GM18870 (cell line): ENCODE measurements at regions not wholly inside any gene's neighbourhood (a gene's known extent, or its start where the extent isn't known, plus 50 kb on each side); places are given as distances from the start of the nearest gene placed in this dataset.

Source experiments
- ATAC-seq: cut with Tn5 transposase; IDR thresholded peaks from one replicate; pipeline ENCODE4 v1.9.1; 2021; ENCODE audit warnings: moderate library complexity; ENCODE audit not compliant: unreplicated experiment

DNA sequence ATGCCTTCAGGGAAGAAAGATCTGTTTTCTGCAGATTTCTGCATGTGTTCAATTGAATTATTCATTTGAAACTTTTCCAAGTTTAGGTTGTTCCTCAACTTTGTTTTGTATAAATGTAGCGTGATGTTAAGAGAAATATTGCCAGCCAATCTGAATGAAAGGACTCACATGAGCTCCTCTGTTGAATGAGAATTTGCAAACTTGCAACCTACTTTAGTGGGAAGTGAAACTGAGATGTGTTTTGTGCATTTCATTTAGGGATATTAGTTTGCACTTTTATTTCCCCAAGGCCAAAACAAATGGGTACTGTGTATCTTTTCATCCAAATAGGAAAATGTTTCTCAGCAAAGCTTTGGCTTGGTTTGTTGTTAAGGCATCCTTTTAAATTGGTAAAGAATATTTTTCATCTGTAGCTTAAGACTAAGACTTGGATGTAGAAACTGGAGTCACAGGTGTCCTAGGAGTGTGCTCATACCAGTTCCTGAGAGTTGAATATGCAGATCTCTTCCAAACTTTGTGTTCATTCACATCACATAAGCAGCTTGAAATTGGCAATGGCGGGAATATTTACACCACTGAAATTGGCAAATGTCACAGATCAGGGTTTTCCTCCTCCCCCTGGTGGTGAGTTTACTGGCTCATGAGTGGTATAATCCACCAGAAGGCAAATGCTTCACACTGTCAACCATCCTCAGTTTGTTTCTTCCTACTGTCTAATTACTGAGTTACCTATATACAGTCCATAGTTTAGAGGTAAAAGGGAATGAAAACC is 193.6 kb upstream of the BANK1 start:
- ATAC-seq = no peak

DNA sequence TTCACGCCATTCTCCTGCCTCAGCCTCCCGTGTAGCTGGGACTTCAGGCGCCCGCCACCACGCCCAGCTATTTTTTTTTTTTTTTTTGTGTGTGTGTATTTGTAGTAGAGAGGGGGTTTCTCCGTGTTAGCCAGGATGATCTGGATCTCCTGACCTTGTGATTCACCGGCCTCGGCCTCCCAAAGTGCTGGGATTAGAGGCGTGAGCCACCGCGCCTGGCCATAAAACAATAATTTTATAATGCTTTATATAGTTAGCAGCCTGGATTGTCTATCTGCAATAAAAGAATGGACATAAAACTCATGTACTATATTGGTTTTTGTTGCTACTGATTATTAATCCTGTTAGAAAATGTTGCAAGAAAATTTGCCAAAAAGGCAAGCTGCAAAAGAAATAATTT is 195.9 kb upstream of the BANK1 start:
- ATAC-seq = no peak

DNA sequence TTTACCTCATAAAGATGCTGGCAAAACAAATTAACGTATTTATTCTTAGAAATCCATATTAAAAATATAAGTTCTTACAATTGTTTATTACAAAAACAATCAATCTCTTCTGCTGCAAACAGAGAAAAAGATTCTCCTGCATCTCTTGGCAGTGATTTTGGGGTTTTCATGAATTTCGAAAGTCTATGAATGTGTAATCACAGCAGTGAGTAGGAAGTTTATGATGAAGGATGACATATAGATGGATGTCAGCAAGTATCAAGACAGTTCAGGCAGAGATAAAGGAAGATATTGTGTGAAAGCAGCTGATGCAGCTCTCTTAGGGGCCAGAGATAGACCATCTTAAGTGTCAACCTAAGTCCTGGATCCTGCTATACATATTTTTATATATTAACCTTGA is 196.9 kb upstream of the BANK1 start:
- no peak for ATAC-seq

DNA sequence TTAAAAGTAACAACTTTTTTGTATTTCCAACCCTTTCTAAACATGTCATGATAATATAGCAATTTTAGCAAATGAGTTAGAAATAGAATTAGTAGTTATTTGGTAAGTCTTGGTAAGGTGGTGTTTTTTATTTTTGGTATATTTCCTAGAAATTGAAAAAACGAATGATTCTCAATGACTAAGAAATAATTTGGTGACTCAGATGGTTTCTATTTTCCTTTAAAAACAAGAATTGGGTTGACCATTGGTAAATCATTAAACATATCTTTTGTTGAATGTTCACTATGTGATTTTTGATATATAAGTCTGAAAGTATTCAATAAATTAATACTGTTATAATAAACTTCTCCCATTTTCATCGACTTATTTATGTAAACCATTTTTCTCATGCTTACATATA is 206.2 kb upstream of the BANK1 start:
- ATAC-seq = no peak

DNA sequence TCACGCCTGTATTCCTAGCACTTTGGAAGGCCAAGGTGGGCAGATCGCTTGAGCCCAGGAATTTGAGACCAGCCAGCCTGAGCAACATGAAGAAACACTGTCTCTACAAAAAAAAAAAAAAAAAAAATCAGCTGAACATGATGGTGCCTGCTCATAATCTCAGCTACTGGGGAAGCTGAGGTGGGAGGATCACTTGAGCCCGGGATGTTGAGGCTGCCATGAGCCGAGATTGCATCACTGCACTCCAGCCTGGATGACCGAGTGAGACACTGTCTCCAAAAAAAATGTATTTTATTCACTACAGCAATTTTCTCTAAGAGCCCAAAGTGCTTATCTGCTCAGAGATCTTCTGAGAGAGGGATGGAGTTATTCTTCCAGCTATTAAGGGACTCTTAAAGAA is 215.8 kb upstream of the PPP3CA start:
- ATAC-seq = no peak

DNA sequence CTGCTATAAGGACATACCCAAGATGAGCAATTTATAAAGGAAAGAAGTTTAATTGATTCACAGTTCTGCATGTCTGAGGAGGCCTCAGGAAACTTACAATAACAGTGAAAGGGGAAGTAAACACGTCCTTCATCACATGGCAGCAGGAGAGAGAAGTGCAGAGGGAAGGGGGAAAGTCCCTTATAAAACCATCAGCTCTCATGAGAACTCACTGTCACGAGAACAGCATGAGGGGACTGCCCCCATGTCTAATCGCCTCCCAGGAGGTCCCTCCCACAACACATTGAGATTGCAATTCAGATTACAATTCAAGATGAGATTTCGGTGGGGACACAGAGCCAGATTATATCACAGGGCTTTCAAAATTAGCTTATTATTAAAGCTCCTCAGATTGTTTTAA is 209.5 kb upstream of the PPP3CA start:
- ATAC-seq = no peak

DNA sequence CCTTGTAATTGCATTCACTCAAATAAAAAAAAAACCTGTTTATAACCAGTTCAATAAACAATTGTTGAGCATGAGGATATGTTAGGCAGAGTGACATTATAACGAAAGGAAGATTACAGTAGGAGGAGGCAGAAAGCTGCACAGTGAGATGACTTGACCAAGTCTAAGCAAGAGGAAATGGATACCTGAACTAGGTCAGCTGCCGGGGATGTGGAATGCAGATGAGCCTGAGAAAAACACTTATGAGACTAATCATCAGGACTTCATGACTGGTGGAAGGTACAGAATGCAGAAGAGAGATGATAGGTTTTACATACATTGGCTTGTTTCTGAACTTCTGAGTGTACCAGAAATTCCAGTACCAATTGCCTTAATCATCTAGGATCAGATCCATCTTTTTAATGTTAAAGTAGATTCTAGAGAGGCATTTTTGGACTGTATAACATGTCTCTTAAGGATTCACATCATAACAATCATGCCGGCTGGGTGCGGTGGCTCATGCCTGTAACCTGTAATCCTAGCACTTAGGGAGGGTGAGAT is 208.1 kb upstream of the PPP3CA start:
- no peak for ATAC-seq

DNA sequence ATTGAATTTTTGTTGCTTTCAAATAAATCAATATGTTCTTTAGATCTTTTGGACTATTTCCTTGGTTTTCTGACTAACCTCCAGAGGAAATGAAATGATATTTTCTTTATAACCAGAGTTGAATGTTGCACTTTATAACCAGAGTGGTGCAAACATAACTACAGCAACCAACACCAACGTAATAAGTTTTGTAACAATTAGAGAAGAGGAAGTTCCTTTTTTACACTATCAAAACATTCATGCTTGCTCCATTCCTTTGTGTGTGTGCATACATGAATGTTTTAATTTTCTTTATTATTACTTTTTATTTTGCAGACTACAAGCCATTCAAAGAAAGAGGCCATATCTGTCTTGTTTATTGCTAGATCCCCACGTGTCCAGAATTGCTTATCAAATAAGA is 193.0 kb upstream of the PPP3CA start:
- ATAC-seq = no peak

DNA sequence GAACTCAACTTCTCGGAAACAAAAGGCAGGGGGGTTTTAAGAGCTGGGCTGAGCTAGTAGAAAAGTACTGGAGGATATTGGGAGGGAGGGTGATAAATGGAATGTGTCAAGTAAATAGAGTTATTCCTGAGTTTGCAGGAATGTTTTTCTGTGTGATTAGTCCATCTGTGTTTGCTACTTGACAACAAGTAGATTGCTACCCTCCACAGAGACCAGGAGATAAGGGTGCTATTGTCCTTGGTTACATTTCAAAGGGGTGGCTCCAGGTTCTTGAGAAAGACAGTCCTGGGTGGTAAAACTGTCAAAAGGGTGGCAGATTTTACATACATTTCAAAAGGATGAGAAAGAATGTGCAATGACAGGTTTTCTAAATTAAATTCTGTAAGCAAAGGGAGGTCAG is 181.2 kb upstream of the PPP3CA start:
- no peak for ATAC-seq

DNA sequence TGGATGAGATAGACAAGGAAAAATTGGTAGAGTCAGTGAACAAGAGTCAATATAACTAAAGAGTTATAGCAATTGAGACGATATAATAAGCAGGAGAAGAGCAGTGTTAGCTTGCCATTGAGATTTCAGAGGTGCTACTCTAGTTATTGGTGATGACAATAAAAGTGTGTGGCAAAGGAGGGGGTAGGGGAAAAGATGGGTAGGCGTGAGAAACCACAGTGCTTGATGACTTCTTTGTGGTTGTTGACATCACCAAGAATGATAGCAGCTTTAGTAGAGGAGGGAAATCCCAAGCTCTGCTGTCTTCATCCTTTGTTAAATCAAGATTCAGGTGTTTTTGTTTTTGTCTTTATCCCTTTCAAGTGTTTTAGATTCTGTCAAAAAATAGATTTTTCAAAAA is 179.9 kb upstream of the PPP3CA start:
- ATAC-seq = peak; percentile 99

DNA sequence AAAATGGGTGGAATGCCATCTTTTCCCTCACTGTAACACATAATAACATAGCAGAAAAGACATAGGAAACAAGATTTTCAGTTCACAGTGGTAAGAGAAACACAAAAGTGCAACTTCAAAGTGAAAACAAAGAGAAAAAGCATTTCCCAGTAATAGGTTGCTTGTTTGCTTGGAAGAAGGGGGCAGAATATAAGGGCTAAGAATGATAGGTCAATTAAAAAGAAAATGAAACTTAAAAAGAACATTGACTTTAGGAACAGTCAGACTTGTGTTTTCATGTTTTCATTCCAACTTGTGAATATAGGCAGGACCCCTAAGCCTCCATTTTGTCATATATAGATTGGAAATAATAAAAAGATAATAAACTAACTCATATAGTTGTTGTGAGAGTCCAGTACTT is 168.2 kb upstream of the PPP3CA start:
- ATAC-seq = no peak

DNA sequence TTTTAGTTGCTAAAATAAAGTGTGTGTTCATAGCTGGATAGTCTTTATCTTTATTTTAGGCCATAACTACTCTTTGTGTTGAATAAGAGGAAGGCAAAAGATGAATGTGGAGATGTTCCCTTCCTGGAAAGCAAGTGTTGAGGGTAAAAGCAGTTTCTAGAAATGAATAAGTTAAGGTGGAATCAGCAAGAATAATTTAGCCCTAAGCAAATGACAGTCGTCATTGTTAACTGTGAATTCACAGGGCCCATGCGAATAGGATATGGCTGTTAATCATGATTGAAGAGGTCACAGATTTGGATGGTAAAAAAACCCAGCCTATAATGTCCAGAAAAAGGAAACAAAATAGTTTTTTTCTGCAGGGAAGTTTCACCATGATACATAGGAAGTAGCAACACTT is 167.8 kb upstream of the PPP3CA start:
- ATAC-seq = no peak

DNA sequence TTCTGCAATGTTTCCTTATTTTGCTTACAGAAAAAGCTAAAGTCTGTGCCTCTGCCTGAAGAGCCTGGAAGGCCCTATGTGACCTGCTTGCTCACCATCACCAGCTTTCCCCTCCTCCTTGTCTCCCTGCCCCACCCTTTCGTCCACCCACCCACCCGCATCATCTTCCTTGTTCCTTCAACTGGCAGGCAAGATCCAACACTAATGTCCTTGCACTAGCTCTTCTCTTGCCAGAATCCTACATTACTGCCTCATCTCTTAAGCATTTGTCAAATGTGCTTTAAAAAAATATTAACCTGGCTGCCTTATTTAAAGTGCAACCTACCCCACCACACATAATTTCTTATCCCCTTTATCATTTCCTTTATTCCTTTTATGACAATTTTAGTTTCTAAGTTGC is 165.1 kb upstream of the PPP3CA start:
- ATAC-seq = no peak

DNA sequence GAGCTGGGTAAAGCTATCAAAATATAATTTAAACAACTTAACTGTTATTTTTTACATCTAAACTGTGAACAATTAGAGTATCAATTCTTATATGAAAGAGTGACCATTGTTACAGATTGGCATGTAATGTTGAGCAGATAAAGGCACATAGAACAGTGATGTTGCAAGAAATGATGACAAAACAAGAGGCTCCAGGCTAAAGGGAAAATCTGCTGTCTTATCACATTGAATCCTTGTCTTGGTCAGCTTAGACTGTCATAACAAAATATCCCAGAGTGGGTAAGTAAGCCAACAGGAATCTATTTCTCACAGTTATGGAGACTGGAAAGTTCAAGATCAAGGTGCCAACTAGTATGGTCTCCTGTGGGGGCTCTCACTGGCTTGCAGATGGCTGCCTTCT is 154.1 kb upstream of the PPP3CA start:
- ATAC-seq = no peak

DNA sequence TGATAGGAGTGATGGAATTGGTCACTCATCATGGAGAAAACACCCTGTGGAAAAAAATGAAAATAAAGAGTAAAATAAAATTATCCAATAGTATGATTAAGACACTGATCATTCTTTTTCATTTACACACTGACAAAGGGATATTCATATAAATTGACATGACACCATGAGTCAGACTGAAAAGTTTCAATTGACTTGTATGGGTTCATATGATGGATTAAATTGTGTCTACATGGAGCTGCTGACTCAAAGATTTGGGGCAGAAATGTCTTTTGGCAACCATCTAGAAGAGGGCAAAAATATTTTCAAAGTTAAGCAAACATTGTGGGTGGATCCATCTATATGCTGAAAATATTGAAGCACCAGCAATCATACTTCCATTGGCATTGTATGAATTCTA is 153.4 kb upstream of the PPP3CA start:
- no peak for ATAC-seq

DNA sequence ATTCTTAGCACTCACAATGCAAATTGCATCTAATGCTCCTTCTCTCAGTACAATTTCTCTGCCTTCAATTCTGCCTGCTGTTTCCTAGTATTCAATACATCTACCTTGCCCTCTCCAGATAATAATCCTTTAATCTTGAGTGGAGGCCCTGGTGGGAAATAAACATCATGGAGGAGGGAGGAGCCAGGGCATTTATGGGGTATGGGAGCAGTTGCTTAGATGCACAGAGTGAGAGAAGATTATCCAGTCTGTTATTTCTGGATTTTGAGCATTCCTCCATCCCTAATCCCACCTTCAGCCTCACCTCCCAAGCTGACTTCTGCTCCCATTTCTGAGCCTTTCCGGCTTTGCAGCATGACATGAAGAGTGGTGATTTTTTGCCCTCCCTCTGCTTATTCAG is 127.9 kb upstream of the PPP3CA start:
- ATAC-seq = no peak

DNA sequence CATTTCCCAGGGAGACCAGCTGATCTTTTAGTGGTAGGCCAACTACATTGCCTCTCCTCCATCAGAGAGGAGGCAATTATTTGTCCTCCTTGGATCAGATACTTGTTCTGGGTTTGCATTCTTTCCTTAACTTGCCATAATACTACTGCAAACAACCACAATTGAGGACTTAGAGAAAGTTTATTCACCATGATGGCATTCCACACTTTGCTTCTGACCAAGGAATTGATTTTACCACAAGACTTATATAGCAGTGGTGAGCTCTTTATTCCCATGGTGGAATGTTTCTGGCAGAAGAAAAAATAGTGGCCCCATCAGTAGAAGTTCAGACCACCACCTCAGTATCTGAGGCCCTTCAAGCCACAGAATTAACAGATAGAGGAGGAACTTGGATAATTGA is 123.9 kb upstream of the PPP3CA start:
- ATAC-seq = no peak

DNA sequence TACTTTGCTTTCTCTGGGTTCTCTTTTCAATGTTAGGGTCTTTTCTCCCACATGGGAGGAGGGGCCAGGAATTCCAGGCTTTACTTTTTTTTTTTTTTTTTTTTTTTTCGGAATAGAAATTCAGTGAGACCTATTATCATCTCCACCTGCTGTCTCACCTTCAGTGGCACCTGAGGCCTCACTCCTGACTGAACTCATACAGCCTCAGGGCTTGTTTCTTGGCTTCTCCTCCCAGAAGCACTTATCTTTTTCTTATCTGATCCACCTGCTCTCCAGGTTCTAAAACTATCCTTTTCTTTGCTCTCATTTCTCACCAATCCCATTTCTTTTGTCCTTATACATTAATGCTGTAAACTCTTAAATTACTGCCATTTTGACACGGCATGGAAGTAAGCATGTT is 117.3 kb upstream of the PPP3CA start:
- no peak for ATAC-seq

DNA sequence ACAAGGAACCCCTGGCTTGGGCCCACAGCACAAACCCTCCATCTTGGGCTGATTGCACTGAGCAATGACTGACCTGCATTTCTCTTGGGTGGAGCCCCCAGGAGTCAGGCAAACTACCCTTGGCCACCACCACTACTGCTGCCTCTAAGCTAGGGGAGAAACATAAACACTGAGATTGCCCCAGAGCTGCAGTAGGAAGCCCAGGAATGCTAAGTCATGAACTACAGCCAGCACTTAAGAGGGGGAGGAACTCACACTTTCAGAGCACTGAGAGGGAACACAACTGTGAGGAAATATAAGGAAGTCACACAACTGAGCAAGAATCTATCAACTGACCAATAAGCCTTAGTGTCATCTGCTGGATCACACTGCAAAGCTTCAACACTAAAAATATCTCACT is 111.6 kb upstream of the PPP3CA start:
- ATAC-seq = no peak

DNA sequence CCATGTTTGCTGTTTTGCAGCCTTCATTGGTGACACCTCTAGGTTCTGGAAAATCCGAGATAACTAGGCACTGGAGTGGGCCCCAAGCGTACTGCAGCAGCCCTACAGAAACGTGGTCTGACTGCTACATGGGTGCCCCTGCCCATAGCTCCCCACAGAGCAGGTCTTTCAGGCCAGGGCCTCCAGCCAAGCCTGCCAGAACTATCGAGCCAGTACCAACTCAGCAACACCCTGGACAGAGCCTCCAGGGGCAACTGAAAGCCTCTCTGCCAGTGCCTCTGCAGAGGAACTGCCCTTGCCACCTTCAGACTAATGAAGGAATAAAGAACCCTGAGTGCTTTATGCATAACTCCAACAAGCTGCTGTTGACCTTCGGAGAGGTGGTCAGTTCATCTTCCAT is 111.1 kb upstream of the PPP3CA start:
- ATAC-seq = no peak

DNA sequence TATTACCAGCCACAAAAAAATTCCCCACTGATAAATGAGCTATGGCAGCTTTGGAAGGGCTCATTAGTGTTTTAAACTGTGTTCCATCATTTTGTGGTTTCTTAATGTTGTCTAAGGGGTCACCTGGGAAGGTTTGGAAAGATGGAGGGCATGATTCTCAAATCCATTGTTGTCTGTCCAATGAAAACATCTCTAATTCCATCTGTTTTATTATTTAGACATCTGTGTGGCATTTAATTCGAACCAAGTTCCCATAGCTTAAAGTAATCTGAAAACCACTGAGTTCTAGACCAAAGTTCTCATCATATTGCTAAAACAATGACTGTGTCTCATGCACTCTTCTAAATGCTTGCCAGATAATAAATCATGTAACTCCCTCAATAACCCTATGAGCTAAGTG is 103.8 kb upstream of the PPP3CA start:
- no peak for ATAC-seq

DNA sequence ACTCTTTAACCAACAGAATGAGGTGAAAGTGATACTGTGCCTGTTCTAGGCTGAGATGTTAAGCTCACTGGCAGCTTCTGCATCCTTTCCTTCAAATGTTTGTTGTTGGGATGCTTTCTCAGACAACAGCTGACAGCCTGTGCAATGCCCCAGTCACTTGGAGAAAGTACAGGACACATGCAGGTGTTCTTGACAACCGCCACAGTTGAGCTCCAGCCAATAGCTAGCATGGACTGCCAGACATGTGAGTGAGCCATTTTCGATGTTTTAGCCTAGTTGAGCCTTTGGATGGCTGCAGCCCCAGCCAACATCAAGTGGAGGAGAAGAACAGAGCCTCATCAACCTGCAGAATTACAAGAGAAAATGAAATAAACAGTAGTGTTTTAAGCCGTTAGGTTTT is 94.1 kb upstream of the PPP3CA start:
- ATAC-seq = no peak

DNA sequence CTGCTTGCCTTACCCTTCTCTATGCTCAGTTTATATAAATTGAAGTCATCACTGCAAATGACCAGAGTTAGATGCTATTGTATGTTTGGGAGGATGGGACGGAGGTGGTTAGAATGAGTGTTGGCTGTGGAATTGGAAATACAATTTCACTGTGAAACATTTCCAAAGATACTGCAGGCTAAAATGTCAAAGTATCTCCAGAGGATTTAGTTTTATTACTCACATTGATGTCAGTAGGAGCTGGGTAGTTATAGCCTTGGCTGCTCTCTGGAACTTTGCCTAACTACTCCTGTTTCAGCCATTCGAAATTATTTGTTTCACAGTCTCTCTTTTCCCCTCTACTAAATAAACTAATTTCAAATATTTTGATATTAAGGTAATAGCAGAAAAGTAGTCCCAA is 92.6 kb upstream of the PPP3CA start:
- ATAC-seq = no peak
